IMR-90 (cell line): ENCODE measurements at regions not wholly inside any gene's neighbourhood (a gene's known extent, or its start where the extent isn't known, plus 50 kb on each side); places are given as distances from the start of the nearest gene placed in this dataset.

Source experiments
- BHLHE40 ChIP-seq: fragments of 150-350 bp; IDR thresholded peaks from 2 replicates; pipeline ENCODE4 v1.6.1; 2016; ENCODE audit warnings: mild to moderate bottlenecking, low read depth, low read length
- CEBPB ChIP-seq: IDR thresholded peaks from 2 replicates; pipeline ENCODE4 v1.6.1; 2012; ENCODE audit warnings: low read depth, low read length, improper control_type of control experiment
- CHD1 ChIP-seq: IDR thresholded peaks from 2 replicates; pipeline ENCODE4 v1.6.1; 2012; ENCODE audit warnings: low read depth, low read length, improper control_type of control experiment
- CTCF ChIP-seq: conservative IDR thresholded peaks from 2 replicates; pipeline ENCODE4 v1.5.1; 2012; ENCODE audit warnings: mild to moderate bottlenecking, low read depth, low read length, improper control_type of control experiment
- FOS ChIP-seq: fragments of 150-350 bp; IDR thresholded peaks from 2 replicates; pipeline ENCODE4 v1.6.1; 2016; ENCODE audit warnings: low read depth, low read length
- MAFK ChIP-seq: IDR thresholded peaks from 2 replicates; pipeline ENCODE4 v1.6.1; 2012; ENCODE audit warnings: low read depth, low read length, improper control_type of control experiment
- MAZ ChIP-seq: IDR thresholded peaks from 2 replicates; pipeline ENCODE4 v1.6.1; 2012; ENCODE audit warnings: low read depth, mild to moderate bottlenecking, low read length, improper control_type of control experiment, moderate library complexity, borderline replicate concordance
- NFE2L2 ChIP-seq: fragments of 150-350 bp; IDR thresholded peaks from 2 replicates; pipeline ENCODE4 v1.6.1; 2016; ENCODE audit warnings: low read depth, mild to moderate bottlenecking, low read length
- POLR2A ChIP-seq: IDR thresholded peaks from 2 replicates; pipeline ENCODE4 v1.6.1; 2012; ENCODE audit warnings: mild to moderate bottlenecking, low read depth, low read length
- RAD21 ChIP-seq: IDR thresholded peaks from 2 replicates; pipeline ENCODE4 v1.6.1; 2012; ENCODE audit warnings: low read length, improper control_type of control experiment
- RCOR1 ChIP-seq: IDR thresholded peaks from 2 replicates; pipeline ENCODE4 v1.6.1; 2012; ENCODE audit warnings: mild to moderate bottlenecking, low read length, improper control_type of control experiment; ENCODE audit not compliant: insufficient replicate concordance
- RFX5 ChIP-seq: IDR thresholded peaks from 2 replicates; pipeline ENCODE4 v1.8.0; 2012; ENCODE audit warnings: low read depth, mild to moderate bottlenecking, low read length, moderate library complexity
- USF2 ChIP-seq: fragments of 150-350 bp; IDR thresholded peaks from 2 replicates; pipeline ENCODE4 v1.6.1; 2017; ENCODE audit warnings: mild to moderate bottlenecking, antibody characterized with exemption, low read length, low read depth

GRCh38 chr20:50360218-50360672 lies 149.9 kb upstream of the PTPN1 start:
- TF ChIP-seq CTCF = no peak
- TF ChIP-seq RAD21 = no peak
- TF ChIP-seq POLR2A = no peak
- TF ChIP-seq USF2 = no peak
- no peak for TF ChIP-seq RCOR1
- TF ChIP-seq CHD1 = no peak
- no peak for TF ChIP-seq BHLHE40
- TF ChIP-seq FOS = no peak
- TF ChIP-seq CEBPB = no peak
- TF ChIP-seq RFX5 = no peak
- TF ChIP-seq MAFK = no peak
- no peak for TF ChIP-seq MAZ
- TF ChIP-seq NFE2L2 = no peak
